ENCODE measurements at regions not wholly inside any gene's neighbourhood (a gene's known extent, or its start where the extent isn't known, plus 50 kb on each side); places are given as distances from the start of the nearest gene placed in this dataset.

GRCh38 chr9:75592586-75592985 is 297.9 kb upstream of the PCSK5 start:
- Histone ChIP-seq H4K20me1 (ENCODE audit: insufficient read depth, low read length) (no peaks in the 10 kb centered on the region), H3K4me1 (ENCODE audit: control insufficient read depth, insufficient read depth, low read length) (no peaks in the 10 kb centered on the region), H3K4me2 (ENCODE audit: low read depth, low read length) (no peak overlapping the region), H3K79me1 (ENCODE audit: low read depth in 1 of 2, low read length in 2 of 2) (no peaks in the 10 kb centered on the region), H2AK9ac (replicated peaks; ENCODE audit: low read depth, low read length, poor library complexity) (no peak overlapping the region), H2BK20ac (ENCODE audit: low read depth, low read length) (no peak overlapping the region), H3K27ac (ENCODE audit: insufficient read depth, low read length) (no peak overlapping the region), H3K27me3 (ENCODE audit: control insufficient read depth, insufficient read depth, low read length) (no peaks in the 10 kb centered on the region), H2BK120ac (ENCODE audit: low read depth, low read length) (no peak overlapping the region), H2BK5ac (ENCODE audit: low read depth, low read length, poor library complexity, severe bottlenecking) (no peak overlapping the region), H3K36me3 (ENCODE audit: control insufficient read depth, insufficient read depth, low read length) (no peaks in the 10 kb centered on the region), H4K8ac (ENCODE audit: low read depth in 2 of 2, low read length in 2 of 2) (no peak overlapping the region), H3K4ac (ENCODE audit: low read depth, low read length) (no peak overlapping the region), H3K9me1 (ENCODE audit: insufficient read depth, low read length) (no peaks in the 10 kb centered on the region), H3K56ac (ENCODE audit: extremely low read depth, insufficient read depth, low read length) (no peak overlapping the region), H3K18ac (ENCODE audit: low read depth, low read length) (no peak overlapping the region), H3K9me3 (ENCODE audit: control insufficient read depth, insufficient read depth, low read length) (no peaks in the 10 kb centered on the region), H2AFZ (replicated peaks; ENCODE audit: low read length, poor library complexity) (no peak overlapping the region), H3K9ac (ENCODE audit: low read depth, low read length) (no peak overlapping the region), H3K23ac (ENCODE audit: low read depth, low read length) (no peak overlapping the region), H4K91ac (ENCODE audit: insufficient read depth, low read depth, low read length) (no peak overlapping the region), H3K14ac (replicated peaks; ENCODE audit: low read depth, low read length) (no peak overlapping the region), H3K4me3 (ENCODE audit: insufficient read depth, low read depth, low read length) (no peak overlapping the region), H2BK15ac (ENCODE audit: low read depth, low read length) (no peak overlapping the region), H4K5ac (ENCODE audit: low read depth, low read length) (no peak overlapping the region), H2AK5ac (ENCODE audit: low read depth, low read length) (no peak overlapping the region)
- BruUV-seq (replicated peaks) = no TSS peak
- dilution Hi-C loops (cut with HindIII; ENCODE audit: low sequenced_read_pairs, unreplicated experiment) = no loop called here
- no peak for TF ChIP-seq USF2 (IDR thresholded peaks at IDR 0.05; ENCODE audit: low read depth, low read length)
- TF ChIP-seq CEBPB (IDR thresholded peaks at IDR 0.05; ENCODE audit: low read depth, low read length) = no peak
- TF ChIP-seq CTCF (conservative IDR thresholded peaks at IDR 0.05; ENCODE audit: low read depth, low read length) = no peak
- no peak for TF ChIP-seq MAZ (IDR thresholded peaks at IDR 0.05; ENCODE audit: borderline replicate concordance, low read depth, low read length)
- no peak for TF ChIP-seq RCOR1 (IDR thresholded peaks at IDR 0.05; ENCODE audit: insufficient replicate concordance, low read length)
- no peak for TF ChIP-seq RFX5 (IDR thresholded peaks at IDR 0.05; ENCODE audit: low read depth, low read length)
- no peak for TF ChIP-seq MXI1 (IDR thresholded peaks at IDR 0.05; ENCODE audit: borderline replicate concordance, low read depth, low read length)
- TF ChIP-seq FOS (IDR thresholded peaks at IDR 0.05; ENCODE audit: low read depth, low read length) = no peak
- no peak for TF ChIP-seq ELK1 (IDR thresholded peaks at IDR 0.05; ENCODE audit: borderline replicate concordance, low read depth, low read length)
- TF ChIP-seq POLR2A (IDR thresholded peaks at IDR 0.05; ENCODE audit: low read depth, low read length) = no peak
- no peak for TF ChIP-seq BHLHE40 (IDR thresholded peaks at IDR 0.05; ENCODE audit: low read depth, low read length)
- TF ChIP-seq MAFK (IDR thresholded peaks at IDR 0.05; ENCODE audit: low read depth, low read length) = no peak
- no peak for TF ChIP-seq CHD1 (IDR thresholded peaks at IDR 0.05; ENCODE audit: low read depth, low read length)
- no peak for TF ChIP-seq RAD21 (IDR thresholded peaks at IDR 0.05; ENCODE audit: low read length)
- TF ChIP-seq SMC3 (IDR thresholded peaks at IDR 0.05; ENCODE audit: low read depth, low read length) = no peak
- TF ChIP-seq NFE2L2 (IDR thresholded peaks at IDR 0.05; ENCODE audit: low read depth, low read length) = no peak
- ATAC-seq (ENCODE audit: low read depth) (no peak), DNase-seq (no peak)
- intact Hi-C loops (cut with micrococcal nuclease) = no loop called here
- POLR2A ChIA-PET (ENCODE audit: unreplicated experiment) = no interaction called here
- CTCF ChIA-PET = no interaction called here
- in situ Hi-C loops (cut with MboI; ENCODE audit: low sequenced_read_pairs) = no loop called here
- WGBS, 2 experiments (ENCODE audit: extremely low coverage in 2 of 2, insufficient read length in 1 of 2) = no CpG with 5 or more reads among the region's 1 CpG
